ENCODE measurements at regions not wholly inside any gene's neighbourhood (a gene's known extent, or its start where the extent isn't known, plus 50 kb on each side); places are given as distances from the start of the nearest gene placed in this dataset.

DNA sequence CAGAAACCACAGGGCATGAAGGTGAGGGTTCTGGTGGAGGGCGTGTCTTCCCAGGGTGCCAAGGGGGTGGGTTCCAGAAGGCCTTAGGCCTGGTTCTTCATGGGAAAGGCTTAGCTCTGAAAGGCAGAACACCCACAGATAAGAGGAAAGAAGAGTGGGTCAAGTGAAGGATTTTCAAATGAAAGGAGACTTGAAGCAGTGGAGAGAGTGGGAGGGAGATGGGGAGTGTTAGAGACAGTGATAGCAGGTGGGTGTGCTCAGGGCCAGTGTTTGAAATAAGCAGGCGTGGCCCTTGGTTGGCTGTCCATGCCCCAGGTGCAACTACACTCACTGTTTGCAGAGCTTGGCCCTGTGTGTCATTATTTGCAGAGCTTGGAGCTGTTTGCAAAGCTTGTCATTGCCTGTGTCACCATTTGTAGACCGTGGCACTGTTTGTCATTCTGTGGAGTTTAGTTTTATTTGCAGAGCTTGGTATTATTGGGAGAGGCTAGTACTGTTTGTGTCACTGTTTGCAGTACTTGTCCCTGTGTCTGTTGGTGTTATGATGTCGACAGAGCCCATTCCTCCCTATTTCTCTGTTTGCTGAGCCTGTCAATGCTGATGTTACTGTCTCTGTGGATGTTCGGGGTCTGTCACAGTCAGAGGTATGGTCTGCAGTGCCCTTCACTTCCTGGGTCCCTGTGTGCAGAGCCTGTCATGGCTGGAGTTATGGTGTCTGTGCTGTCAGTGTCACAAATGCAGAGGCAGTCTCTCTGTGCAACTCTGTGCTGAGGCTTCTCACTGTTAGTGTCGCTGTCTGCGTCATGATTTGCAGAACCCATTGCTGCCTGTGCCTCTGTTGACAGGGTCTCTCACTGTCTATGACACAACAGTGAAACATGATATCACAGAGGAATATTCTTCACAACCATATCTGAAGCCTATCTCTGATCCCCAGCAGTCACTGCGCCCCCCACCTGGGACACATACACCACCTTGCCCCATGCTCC is 127.7 kb upstream of the LRFN2 start:
- no peak overlapping the region for H3K27ac ChIP-seq (replicated peaks; ENCODE audit: low read length)
- WGBS, 2 donors (ENCODE audit: extremely low coverage in 2 of 2, insufficient read length in 2 of 2, insufficient replicate concordance in 1 of 2) = no CpG with 5 or more reads among the region's 8 CpGs
- no peak overlapping the region for H2BK15ac ChIP-seq (ENCODE audit: low read length)
- H3K4me1 ChIP-seq (ENCODE audit: control insufficient read depth in 2 of 2, insufficient read depth in 1 of 2, low read depth in 1 of 2, low read length in 2 of 2) = peaks cover 3 to 13% of the 10 kb centered on the region in 2 donors
- no peak overlapping the region for H2AFZ ChIP-seq (ENCODE audit: low read length)
- DNase-seq (ENCODE audit: low spot score) = no peak
- no peak overlapping the region for H3K9ac ChIP-seq (ENCODE audit: low read depth, low read length, poor library complexity)
- H3K4me2 ChIP-seq (ENCODE audit: insufficient read depth, low read length, poor library complexity, severe bottlenecking) = no peak overlapping the region
- H3K18ac ChIP-seq (ENCODE audit: low read length) = peak overlapping the region; percentile 48
- no peak overlapping the region for H3K4me3 ChIP-seq (ENCODE audit: low read length in 2 of 2)
- no peak overlapping the region for H4K8ac ChIP-seq (ENCODE audit: low read depth, low read length)
- peaks cover 0 to 4% of the 10 kb centered on the region in 2 donors for H3K9me3 ChIP-seq (replicated peaks in 1 of 2; ENCODE audit: control insufficient read depth in 2 of 2, insufficient read depth in 1 of 2, low read depth in 1 of 2, low read length in 2 of 2)
- H2BK5ac ChIP-seq (ENCODE audit: low read length) = no peak overlapping the region
- H2AK5ac ChIP-seq (ENCODE audit: low read depth, low read length) = no peak overlapping the region
- no peak overlapping the region for H2BK120ac ChIP-seq (ENCODE audit: low read depth, low read length)
- H3K23ac ChIP-seq (ENCODE audit: low read depth, low read length, poor library complexity) = no peak overlapping the region
- H3K79me1 ChIP-seq (ENCODE audit: low read depth, low read length) = no peaks in the 10 kb centered on the region
- H3K27me3 ChIP-seq (ENCODE audit: control insufficient read depth in 3 of 3, insufficient read depth in 3 of 3, low read depth in 1 of 3, low read length in 3 of 3) = no peaks in the 10 kb centered on the region
- no peak overlapping the region for H3K4ac ChIP-seq (ENCODE audit: low read length)
- no peak overlapping the region for H4K91ac ChIP-seq (ENCODE audit: low read depth, low read length, poor library complexity)
- no peak overlapping the region for H2BK12ac ChIP-seq (ENCODE audit: low read length)
- H3K36me3 ChIP-seq (replicated peaks in 1 of 2; ENCODE audit: control insufficient read depth in 2 of 2, insufficient read depth in 2 of 2, low read length in 2 of 2) = no peaks in the 10 kb centered on the region
- H3K14ac ChIP-seq (ENCODE audit: low read length) = no peak overlapping the region

DNA sequence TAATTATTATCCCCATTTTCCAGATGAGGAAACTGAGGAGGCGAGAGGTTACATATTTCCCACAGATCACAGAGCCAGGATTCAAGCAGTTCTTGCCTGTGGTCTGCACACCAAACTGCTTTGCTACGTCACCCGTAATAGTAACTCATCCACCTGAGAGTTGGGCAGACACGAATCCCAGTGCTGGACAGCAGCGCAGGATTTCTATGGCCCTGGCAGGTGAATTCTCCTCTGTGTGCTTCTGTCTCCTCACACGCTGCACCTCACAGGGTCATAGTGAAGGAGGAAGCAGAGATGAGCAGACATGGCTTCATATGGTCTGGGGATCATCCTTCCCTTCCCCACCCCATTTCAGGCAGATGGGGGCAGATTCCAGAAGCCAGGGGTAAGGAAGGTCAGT is 127.0 kb upstream of the LRFN2 start:
- H2BK5ac ChIP-seq (ENCODE audit: low read length) = no peak overlapping the region
- H3K27ac ChIP-seq (replicated peaks; ENCODE audit: low read length) = no peak overlapping the region
- peaks cover 0 to 6% of the 10 kb centered on the region in 2 donors for H3K9me3 ChIP-seq (replicated peaks in 1 of 2; ENCODE audit: control insufficient read depth in 2 of 2, insufficient read depth in 1 of 2, low read depth in 1 of 2, low read length in 2 of 2)
- no CpG with 5 or more reads among the region's 6 CpGs for WGBS, 2 donors (ENCODE audit: extremely low coverage in 2 of 2, insufficient read length in 2 of 2, insufficient replicate concordance in 1 of 2)
- H2BK15ac ChIP-seq (ENCODE audit: low read length) = no peak overlapping the region
- no peak overlapping the region for H2AK5ac ChIP-seq (ENCODE audit: low read depth, low read length)
- peaks cover 0 to 6% of the 10 kb centered on the region in 2 donors for H3K4me1 ChIP-seq (ENCODE audit: control insufficient read depth in 2 of 2, insufficient read depth in 1 of 2, low read depth in 1 of 2, low read length in 2 of 2)
- H2BK12ac ChIP-seq (ENCODE audit: low read length) = no peak overlapping the region
- H3K4ac ChIP-seq (ENCODE audit: low read length) = no peak overlapping the region
- no peak overlapping the region for H3K23ac ChIP-seq (ENCODE audit: low read depth, low read length, poor library complexity)
- no peak for DNase-seq (ENCODE audit: low spot score)
- no peaks in the 10 kb centered on the region for H3K79me1 ChIP-seq (ENCODE audit: low read depth, low read length)
- H4K91ac ChIP-seq (ENCODE audit: low read depth, low read length, poor library complexity) = no peak overlapping the region
- no peak overlapping the region for H3K4me3 ChIP-seq (ENCODE audit: low read length in 2 of 2)
- H3K36me3 ChIP-seq (replicated peaks in 1 of 2; ENCODE audit: control insufficient read depth in 2 of 2, insufficient read depth in 2 of 2, low read length in 2 of 2) = no peaks in the 10 kb centered on the region
- no peak overlapping the region for H3K9ac ChIP-seq (ENCODE audit: low read depth, low read length, poor library complexity)
- no peak overlapping the region for H4K8ac ChIP-seq (ENCODE audit: low read depth, low read length)
- H2BK120ac ChIP-seq (ENCODE audit: low read depth, low read length) = no peak overlapping the region
- no peaks in the 10 kb centered on the region for H3K27me3 ChIP-seq (ENCODE audit: control insufficient read depth in 3 of 3, insufficient read depth in 3 of 3, low read depth in 1 of 3, low read length in 3 of 3)
- peak overlapping the region; percentile 39 for H3K18ac ChIP-seq (ENCODE audit: low read length)
- no peak overlapping the region for H3K14ac ChIP-seq (ENCODE audit: low read length)
- H3K4me2 ChIP-seq (ENCODE audit: insufficient read depth, low read length, poor library complexity, severe bottlenecking) = no peak overlapping the region
- H2AFZ ChIP-seq (ENCODE audit: low read length) = no peak overlapping the region

DNA sequence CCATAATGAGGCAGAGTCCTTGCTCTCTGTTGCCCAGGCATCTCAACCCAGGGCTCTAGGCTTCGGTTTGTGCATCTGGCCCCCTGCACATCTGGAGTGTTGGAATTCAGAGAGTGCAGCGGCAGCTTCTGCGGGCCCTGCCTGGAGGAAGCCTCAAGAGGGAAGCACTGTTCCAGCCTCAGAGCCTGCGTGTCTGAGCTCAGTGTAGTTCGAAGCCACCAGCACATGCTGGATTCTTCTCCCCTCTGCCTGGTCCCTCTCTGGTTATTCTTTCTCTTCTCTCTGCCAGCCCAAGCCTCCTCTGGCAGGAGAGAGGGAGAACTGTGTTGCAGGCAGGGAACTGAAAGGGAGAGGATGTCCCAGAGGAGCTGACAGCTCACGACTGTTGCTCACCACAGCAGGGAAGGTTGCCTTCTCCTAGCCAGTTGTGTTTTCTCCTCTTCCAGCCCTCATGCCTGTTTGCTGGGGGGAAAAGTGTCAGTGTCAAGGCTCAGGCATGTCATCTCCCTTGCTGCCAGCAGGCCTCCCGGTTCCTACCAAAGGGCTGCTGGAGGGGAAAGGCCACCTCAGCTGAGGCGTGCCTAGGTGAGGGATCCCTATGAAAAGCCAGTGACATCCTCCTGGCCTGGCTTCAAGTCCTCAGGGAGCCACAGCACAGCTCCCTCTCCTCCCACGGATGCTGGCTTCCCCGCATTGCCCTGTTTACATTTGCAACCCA is 126.0 kb upstream of the LRFN2 start:
- H3K9me3 ChIP-seq (replicated peaks in 1 of 2; ENCODE audit: control insufficient read depth in 2 of 2, insufficient read depth in 1 of 2, low read depth in 1 of 2, low read length in 2 of 2) = peaks cover 0 to 8% of the 10 kb centered on the region in 2 donors
- no peaks in the 10 kb centered on the region for H3K79me1 ChIP-seq (ENCODE audit: low read depth, low read length)
- H2BK5ac ChIP-seq (ENCODE audit: low read length) = no peak overlapping the region
- no peak overlapping the region for H3K23ac ChIP-seq (ENCODE audit: low read depth, low read length, poor library complexity)
- no peak for DNase-seq (ENCODE audit: low spot score)
- WGBS, 2 donors (ENCODE audit: extremely low coverage in 2 of 2, insufficient read length in 2 of 2, insufficient replicate concordance in 1 of 2) = no CpG with 5 or more reads among the region's 10 CpGs
- no peak overlapping the region for H3K4ac ChIP-seq (ENCODE audit: low read length)
- no peak overlapping the region for H3K14ac ChIP-seq (ENCODE audit: low read length)
- no peak overlapping the region for H3K27ac ChIP-seq (replicated peaks; ENCODE audit: low read length)
- no peaks in the 10 kb centered on the region for H3K36me3 ChIP-seq (replicated peaks in 1 of 2; ENCODE audit: control insufficient read depth in 2 of 2, insufficient read depth in 2 of 2, low read length in 2 of 2)
- no peak overlapping the region for H2BK120ac ChIP-seq (ENCODE audit: low read depth, low read length)
- H3K4me1 ChIP-seq (ENCODE audit: control insufficient read depth in 2 of 2, insufficient read depth in 1 of 2, low read depth in 1 of 2, low read length in 2 of 2) = peaks cover 0 to 4% of the 10 kb centered on the region in 2 donors
- H3K27me3 ChIP-seq (ENCODE audit: control insufficient read depth in 3 of 3, insufficient read depth in 3 of 3, low read depth in 1 of 3, low read length in 3 of 3) = no peaks in the 10 kb centered on the region
- H4K8ac ChIP-seq (ENCODE audit: low read depth, low read length) = no peak overlapping the region
- H2BK15ac ChIP-seq (ENCODE audit: low read length) = no peak overlapping the region
- no peak overlapping the region for H4K91ac ChIP-seq (ENCODE audit: low read depth, low read length, poor library complexity)
- H3K18ac ChIP-seq (ENCODE audit: low read length) = peak overlapping the region; percentile 46
- no peak overlapping the region for H2BK12ac ChIP-seq (ENCODE audit: low read length)
- H3K4me2 ChIP-seq (ENCODE audit: insufficient read depth, low read length, poor library complexity, severe bottlenecking) = no peak overlapping the region
- H3K4me3 ChIP-seq (ENCODE audit: low read length in 2 of 2) = peak overlapping the region in 1 of 2 donors; percentile 15
- no peak overlapping the region for H2AFZ ChIP-seq (ENCODE audit: low read length)
- H3K9ac ChIP-seq (ENCODE audit: low read depth, low read length, poor library complexity) = no peak overlapping the region
- H2AK5ac ChIP-seq (ENCODE audit: low read depth, low read length) = peak overlapping the region; percentile 38
